ENCODE measurements at regions not wholly inside any gene's neighbourhood (a gene's known extent, or its start where the extent isn't known, plus 50 kb on each side); places are given as distances from the start of the nearest gene placed in this dataset.

DNA sequence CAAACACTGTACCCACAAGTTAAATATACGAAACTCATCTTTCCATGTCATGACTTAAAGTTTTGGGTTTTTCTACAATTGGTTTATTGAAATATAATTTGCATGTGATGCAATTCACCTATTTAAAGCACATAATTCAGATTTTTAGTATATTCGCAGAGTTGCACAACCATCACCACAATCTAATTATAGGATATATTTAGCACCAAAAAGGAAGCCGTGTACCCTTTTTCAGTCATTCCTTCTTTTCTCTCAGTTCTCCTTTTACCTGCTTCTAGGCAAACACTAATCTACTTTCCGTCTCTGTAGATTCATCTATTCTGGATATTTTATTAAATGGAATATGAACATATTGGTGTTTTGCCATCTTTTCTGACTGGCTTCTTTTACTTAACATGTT lies 1458.1 kb upstream of the TENM4 start:
- DNase-seq, result no peak

GRCh38 chr11:80886684-80887083 lies 1445.9 kb upstream of the TENM4 start:
- DNase-seq, result no peak

- no peak for DNase-seq
These were observed 1432.6 kb upstream of the TENM4 start for GRCh38 chr11:80873310-80873999.

- no peak for DNase-seq
These were observed 1431.4 kb upstream of the TENM4 start for GRCh38 chr11:80872116-80872728.

DNA sequence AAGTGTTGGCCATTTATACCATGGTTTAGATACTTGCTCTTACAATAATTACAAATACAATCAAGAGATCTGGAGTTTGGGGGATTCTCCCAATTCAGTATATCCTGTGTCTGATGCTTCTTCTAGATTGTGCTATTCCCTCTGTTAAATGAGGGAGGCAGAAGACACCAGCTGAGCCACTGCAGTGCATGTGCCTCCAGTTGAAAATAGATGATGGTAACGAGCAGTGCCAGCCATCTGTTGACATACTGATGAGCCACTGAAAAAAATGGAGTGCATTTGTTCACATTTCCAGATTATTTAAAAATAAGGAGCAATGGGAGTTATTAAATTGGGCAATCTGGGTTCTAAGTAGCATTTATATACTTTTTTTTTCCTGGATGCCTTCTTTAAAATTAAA lies 1428.0 kb upstream of the TENM4 start:
- DNase-seq, result no peak

DNA sequence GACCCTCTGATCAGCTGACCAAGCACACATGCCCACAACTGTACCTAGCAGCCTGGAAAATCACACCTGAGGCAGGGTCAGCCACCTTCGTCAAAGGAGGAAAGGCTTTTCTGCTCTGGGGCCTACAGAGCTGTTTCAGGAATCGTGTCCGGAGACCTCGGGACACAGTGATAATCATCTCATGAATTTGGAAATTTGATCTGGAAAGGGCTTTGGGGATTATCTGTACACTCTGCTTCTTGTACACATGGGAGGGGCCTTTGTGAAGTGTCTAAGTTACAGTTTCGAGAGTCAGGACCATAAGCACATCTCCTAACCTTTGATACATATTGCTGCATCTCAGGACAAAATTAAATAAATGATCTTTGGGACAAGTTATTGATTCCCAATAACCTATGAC lies 1421.2 kb upstream of the TENM4 start:
- no peak for DNase-seq

GRCh38 chr11:80861193-80861592 lies 1420.4 kb upstream of the TENM4 start:
- DNase-seq, result no peak

DNA sequence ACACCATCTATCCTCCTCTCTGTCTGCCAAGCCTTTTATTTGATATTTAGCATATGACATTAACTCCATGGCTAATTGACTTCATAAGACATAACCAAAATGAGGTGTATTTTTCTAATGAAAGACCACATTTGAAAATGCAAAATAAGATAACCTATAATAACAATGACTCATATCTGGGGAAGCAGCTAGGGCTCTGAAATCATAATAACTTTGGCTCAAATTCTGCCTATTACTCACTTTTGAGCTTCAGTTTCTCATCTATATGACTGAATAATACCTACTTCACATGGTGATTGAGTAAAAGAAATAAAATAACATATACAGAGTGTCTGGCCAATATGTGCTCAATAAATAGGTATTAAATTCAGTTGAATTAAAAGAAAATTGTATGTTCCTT lies 1419.8 kb upstream of the TENM4 start:
- no peak for DNase-seq

- no peak for DNase-seq
These were observed 1415.2 kb upstream of the TENM4 start for GRCh38 chr11:80856066-80856465.

GRCh38 chr11:80855426-80855825 lies 1414.6 kb upstream of the TENM4 start:
- no peak for DNase-seq

- DNase-seq, result no peak
These were observed 1408.4 kb upstream of the TENM4 start for GRCh38 chr11:80849253-80849652.

DNA sequence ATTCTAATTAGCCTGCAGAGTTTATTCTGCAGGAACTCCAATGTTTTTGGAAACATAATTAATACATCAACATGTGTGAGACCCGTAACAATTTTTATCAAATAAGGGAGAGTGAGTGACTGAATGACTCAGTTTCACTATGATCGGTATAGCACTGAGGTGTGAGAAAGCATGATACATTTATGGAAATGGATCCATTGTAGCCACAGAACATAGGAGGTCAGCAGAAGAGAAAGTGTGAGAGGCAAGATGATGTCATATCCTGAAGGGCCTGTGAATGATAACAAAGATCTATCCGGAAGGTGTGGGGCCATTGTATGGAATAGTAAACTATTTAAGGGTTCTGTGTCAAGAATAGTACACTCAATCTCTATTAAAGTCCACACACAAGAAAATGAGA lies 1406.1 kb upstream of the TENM4 start:
- DNase-seq, result no peak

- no peak for DNase-seq
These were observed 1405.6 kb upstream of the TENM4 start for GRCh38 chr11:80846442-80846841.

DNA sequence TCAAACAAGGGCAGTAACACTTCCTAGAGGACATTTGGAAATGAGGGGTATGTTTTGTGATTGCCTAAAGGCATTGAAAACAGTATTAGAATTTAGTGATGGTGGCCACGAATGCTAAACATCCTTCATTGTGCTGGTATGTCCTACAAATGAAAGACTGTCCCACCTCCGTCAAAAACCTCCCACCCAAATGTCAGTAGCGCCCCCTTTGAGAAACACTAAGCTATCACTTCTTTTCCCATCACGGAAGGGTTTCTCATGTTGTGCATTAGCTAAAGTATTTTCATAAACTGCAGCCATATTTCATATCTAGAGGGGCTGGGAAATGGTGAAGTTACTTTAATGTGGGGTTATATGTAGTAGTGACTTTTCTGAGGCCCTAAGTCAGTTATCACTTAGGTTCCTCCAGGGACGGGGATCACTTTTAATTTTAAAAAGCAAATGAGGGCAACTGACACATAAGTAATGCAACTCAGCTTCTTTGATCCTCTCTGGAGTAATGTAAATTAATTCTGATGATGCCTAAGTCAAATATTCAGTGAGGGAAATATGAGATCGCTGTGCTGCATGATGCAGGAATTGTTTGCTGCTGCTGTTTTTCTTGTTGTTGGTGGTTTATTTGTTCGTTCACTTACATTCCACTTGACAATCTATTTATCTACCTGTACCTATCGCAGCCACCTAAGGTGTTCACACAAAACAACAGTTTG lies 1403.4 kb upstream of the TENM4 start:
- DNase-seq, result no peak

- DNase-seq, result no peak
These were observed 1402.6 kb upstream of the TENM4 start for GRCh38 chr11:80843266-80843974.

DNA sequence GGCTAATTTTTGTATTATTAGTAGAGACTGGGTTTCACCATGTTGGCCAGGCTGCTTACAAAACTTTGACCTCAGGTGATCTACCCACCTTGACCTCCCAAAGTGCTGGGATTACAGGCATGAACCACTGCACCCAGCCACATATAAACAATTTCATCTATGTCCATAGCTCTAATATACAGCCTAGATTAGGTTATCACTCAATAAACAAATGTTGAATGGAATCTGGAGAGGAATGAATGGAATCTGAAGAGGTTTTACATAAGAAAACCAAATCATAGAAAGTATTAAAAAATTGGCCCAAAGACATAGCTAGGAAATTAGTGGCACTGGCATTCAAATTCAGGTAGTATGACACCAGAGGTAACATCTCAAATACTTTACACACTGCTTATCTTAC lies 1401.4 kb upstream of the TENM4 start:
- no peak for DNase-seq

DNA sequence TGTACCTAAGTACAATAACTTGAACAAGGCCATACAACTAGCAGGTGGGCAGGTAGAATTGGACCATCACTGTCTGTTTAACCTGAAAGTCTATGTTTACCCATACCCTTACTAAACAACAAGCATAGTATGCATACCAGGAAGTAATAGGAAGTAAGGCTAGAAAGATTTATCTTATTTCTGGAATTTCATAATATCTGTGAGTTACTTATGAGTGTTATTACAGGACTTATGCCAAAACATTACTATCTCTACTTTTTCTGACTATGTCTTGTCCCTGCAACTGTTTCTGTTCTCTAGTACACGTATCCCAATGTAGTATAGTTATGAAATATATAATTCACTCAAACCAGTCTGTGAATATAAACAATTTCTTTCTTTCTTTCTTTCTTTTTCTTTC lies 1400.8 kb upstream of the TENM4 start:
- no peak for DNase-seq

DNA sequence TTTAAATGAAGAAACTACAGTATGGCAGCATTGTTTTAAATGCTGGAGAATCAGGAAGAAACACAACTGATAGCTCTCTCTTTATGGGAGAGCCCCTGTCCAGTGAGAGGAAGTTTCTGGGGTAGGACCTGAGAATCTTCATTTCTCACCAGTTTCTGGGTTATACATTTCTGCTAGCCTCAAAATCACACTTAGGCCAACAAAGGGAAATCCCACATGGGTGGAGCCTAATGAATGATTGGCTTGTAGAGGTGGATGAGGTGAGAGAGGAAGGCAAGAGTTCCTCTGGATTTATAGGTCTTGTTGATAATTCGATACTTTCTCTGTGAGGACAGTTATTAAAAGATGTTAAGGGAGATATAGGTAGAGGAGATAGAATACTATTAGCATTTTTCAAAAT lies 1397.3 kb upstream of the TENM4 start:
- no peak for DNase-seq

- DNase-seq, result no peak
These were observed 1396.2 kb upstream of the TENM4 start for GRCh38 chr11:80837051-80837450.

GRCh38 chr11:80831374-80831773 lies 1390.5 kb upstream of the TENM4 start:
- no peak for DNase-seq

DNA sequence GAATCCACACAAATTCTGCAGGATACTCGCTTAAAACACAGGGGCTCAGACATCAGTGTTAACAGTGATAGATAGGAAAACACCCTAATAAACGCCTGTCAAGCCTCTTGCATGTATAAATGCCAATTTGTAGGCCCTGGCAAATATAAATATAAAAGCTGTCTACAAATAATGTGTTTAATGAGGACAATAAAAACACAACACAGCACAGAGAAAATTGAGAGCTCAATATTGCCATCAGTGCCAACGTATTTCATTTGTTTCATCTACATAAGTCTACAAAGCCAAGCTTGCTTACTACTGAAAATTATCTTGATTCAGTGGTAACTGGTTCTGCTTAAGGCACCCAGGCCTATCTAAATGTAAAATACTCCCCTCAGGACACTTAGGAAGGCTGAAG lies 1387.0 kb upstream of the TENM4 start:
- no peak for DNase-seq

DNA sequence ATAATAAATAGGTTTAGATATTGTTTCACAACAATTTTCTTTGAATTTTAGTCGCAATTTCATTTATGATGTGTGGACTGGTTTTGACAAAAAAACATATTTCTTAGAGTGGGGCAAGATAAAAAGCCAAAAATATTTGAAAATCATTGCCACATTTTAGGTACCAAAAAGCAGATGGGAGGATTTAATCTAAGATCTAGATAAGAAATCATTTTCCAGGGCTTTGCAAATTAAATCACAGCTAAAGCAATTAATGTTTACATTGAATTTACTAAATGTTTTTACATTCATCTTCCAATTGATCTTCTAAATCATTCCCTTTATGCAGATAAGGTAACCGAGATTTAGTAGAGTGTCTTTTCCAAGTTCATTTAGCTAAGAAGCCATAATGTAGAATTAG lies 1386.0 kb upstream of the TENM4 start:
- DNase-seq, result no peak

- DNase-seq, result no peak
These were observed 1381.5 kb upstream of the TENM4 start for GRCh38 chr11:80822308-80822707.

DNA sequence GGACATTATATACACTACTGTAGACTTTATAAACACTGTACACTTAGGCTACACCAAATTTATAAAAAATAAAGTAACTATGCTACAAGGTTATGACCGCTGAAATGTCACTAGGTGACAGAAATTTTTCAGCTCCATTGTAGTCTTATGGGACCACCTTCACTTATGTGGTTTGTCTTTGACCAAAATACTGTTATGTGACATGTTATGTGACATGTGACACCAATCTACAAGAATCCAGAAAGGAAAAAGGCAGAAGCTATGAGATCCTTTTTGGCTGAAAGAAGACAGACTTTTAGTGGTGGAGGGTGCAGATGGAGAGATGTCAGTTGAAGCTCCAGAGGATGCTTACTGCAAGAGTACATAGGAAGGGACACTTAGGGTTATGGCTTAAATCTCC lies 1378.4 kb upstream of the TENM4 start:
- DNase-seq, result no peak

Measured in activated CD8-positive, alpha-beta memory T cell treated with anti-CD3 and anti-CD28 coated beads, Interleukin-2, amount 50 U/mL, for 4 hours (primary cell).